ENCODE measurements at regions not wholly inside any gene's neighbourhood (a gene's known extent, or its start where the extent isn't known, plus 50 kb on each side); places are given as distances from the start of the nearest gene placed in this dataset.

DNA sequence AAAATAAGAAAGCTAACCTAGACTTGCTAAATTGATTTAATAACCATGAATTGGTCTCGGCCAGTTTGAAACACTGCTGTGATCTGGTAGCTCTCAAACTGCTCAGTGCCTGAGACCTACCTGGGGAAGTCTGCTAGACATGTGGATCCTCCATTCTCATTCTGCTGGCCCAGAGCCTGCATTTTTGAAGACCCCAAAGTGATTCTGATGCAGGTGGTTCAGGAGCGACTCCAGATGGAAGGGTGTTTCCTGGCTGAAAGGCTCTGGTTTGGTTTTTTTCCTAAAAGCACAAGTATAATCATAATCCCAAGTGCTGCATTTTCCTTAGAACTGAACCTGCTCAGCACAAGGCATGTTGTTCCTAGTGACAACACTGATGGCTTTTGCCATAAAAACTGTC lies 159.5 kb downstream of the ZNF664 start:
- TF ChIP-seq POLR2AphosphoS5 (IDR thresholded peaks at IDR 0.05; ENCODE audit: borderline replicate concordance, low read depth, low read length), result no peak
- no peak for TF ChIP-seq EZH2 (IDR thresholded peaks at IDR 0.05)
